HUES48 (cell line): ENCODE measurements at regions not wholly inside any gene's neighbourhood (a gene's known extent, or its start where the extent isn't known, plus 50 kb on each side); places are given as distances from the start of the nearest gene placed in this dataset.

Experiments
- H3K27ac ChIP-seq: one replicate; pipeline ENCODE4 v1.7.0; 2013; ENCODE audit warnings: low read depth, low read length, inconsistent platforms
- H3K27me3 ChIP-seq: 2 replicates; pipeline ENCODE4 v1.6.1; 2013; ENCODE audit warnings: mild to moderate bottlenecking, low read length; ENCODE audit not compliant: control insufficient read depth, insufficient read depth
- H3K36me3 ChIP-seq: 2 replicates; pipeline ENCODE4 v1.6.1; 2013; ENCODE audit warnings: low read length; ENCODE audit not compliant: control insufficient read depth, insufficient read depth
- H3K4me1 ChIP-seq: 2 replicates; pipeline ENCODE4 v1.6.1; 2013; ENCODE audit warnings: mild to moderate bottlenecking, low read length; ENCODE audit not compliant: control insufficient read depth, insufficient read depth
- H3K4me3 ChIP-seq: 2 replicates; pipeline ENCODE4 v1.5.1; 2013; ENCODE audit warnings: mild to moderate bottlenecking, low read depth, low read length
- H3K9ac ChIP-seq: 2 replicates; pipeline ENCODE4 v1.6.1; 2013; ENCODE audit warnings: mild to moderate bottlenecking, low read depth, low read length, moderate library complexity
- H3K9me3 ChIP-seq: 2 replicates; pipeline ENCODE4 v1.6.1; 2013; ENCODE audit warnings: low read length; ENCODE audit not compliant: control insufficient read depth, insufficient read depth

GRCh38 chr1:234554218-234554697 lies 55.7 kb downstream of the IRF2BP2 start:
- no peaks in the 10 kb centered on the region for H3K36me3 ChIP-seq
- H3K9ac ChIP-seq: no peak overlapping the region
- H3K4me3 ChIP-seq: no peak overlapping the region
- 0 out of 2 replicates have a peak, but pooled peaks cover 4% of the 10 kb centered on the region for H3K4me1 ChIP-seq
- no peaks in the 10 kb centered on the region for H3K27me3 ChIP-seq
- no peaks in the 10 kb centered on the region for H3K9me3 ChIP-seq
- no peak overlapping the region for H3K27ac ChIP-seq

- Histone ChIP-seq H3K36me3 (no peaks in the 10 kb centered on the region), H3K4me3 (no peak overlapping the region), H3K9ac (no peak overlapping the region), H3K9me3 (no peaks in the 10 kb centered on the region), H3K27me3 (no peaks in the 10 kb centered on the region), H3K27ac (no peak overlapping the region), H3K4me1 (0 out of 2 replicates have a peak, but pooled peaks cover 4% of the 10 kb centered on the region)
These were observed 56.5 kb downstream of the IRF2BP2 start for GRCh38 chr1:234553240-234554188.

GRCh38 chr1:234551032-234551378 lies 59.0 kb downstream of the IRF2BP2 start:
- H3K4me1 ChIP-seq: 0 out of 2 replicates have a peak, but pooled peaks cover 4% of the 10 kb centered on the region
- no peak overlapping the region for H3K4me3 ChIP-seq
- H3K36me3 ChIP-seq: no peaks in the 10 kb centered on the region
- H3K27ac ChIP-seq: no peak overlapping the region
- no peak overlapping the region for H3K9ac ChIP-seq
- no peaks in the 10 kb centered on the region for H3K27me3 ChIP-seq
- no peaks in the 10 kb centered on the region for H3K9me3 ChIP-seq

GRCh38 chr1:234550341-234551031 lies 59.5 kb downstream of the IRF2BP2 start:
- Histone ChIP-seq H3K36me3 (no peaks in the 10 kb centered on the region), H3K9ac (no peak overlapping the region), H3K4me1 (0 out of 2 replicates have a peak, but pooled peaks cover 6% of the 10 kb centered on the region), H3K4me3 (no peak overlapping the region), H3K27ac (no peak overlapping the region), H3K27me3 (no peaks in the 10 kb centered on the region), H3K9me3 (no peaks in the 10 kb centered on the region)

GRCh38 chr1:234549447-234550021 lies 60.4 kb downstream of the IRF2BP2 start:
- Histone ChIP-seq H3K9ac (no peak overlapping the region), H3K36me3 (no peaks in the 10 kb centered on the region), H3K27ac (no peak overlapping the region)

GRCh38 chr1:234546890-234547788 lies 62.8 kb downstream of the IRF2BP2 start:
- H3K36me3 ChIP-seq: no peaks in the 10 kb centered on the region
- no peaks in the 10 kb centered on the region for H3K9me3 ChIP-seq
- no peak overlapping the region for H3K9ac ChIP-seq
- H3K27ac ChIP-seq: no peak overlapping the region
- no peaks in the 10 kb centered on the region for H3K27me3 ChIP-seq
- 0 out of 2 replicates have a peak, but pooled peaks cover 9% of the 10 kb centered on the region for H3K4me1 ChIP-seq
- H3K4me3 ChIP-seq: no peak overlapping the region

More at GRCh38 chr1:234549447-234550021, 60.4 kb downstream of the IRF2BP2 start:
- H3K27me3 ChIP-seq: no peaks in the 10 kb centered on the region
- H3K4me3 ChIP-seq: no peak overlapping the region
- no peaks in the 10 kb centered on the region for H3K9me3 ChIP-seq
- H3K4me1 ChIP-seq: 0 out of 2 replicates have a peak, but pooled peaks cover 6% of the 10 kb centered on the region

- Histone ChIP-seq H3K9me3 (no peaks in the 10 kb centered on the region), H3K4me3 (no peak overlapping the region), H3K36me3 (no peaks in the 10 kb centered on the region), H3K9ac (no peak overlapping the region), H3K27me3 (no peaks in the 10 kb centered on the region), H3K27ac (no peak overlapping the region), H3K4me1 (0 out of 2 replicates have a peak, but pooled peaks cover 9% of the 10 kb centered on the region)
These were observed 63.6 kb downstream of the IRF2BP2 start for GRCh38 chr1:234546387-234546704.

GRCh38 chr1:234545517-234546386 lies 64.2 kb downstream of the IRF2BP2 start:
- Histone ChIP-seq H3K36me3 (no peaks in the 10 kb centered on the region), H3K27me3 (no peaks in the 10 kb centered on the region), H3K9me3 (no peaks in the 10 kb centered on the region), H3K4me3 (no peak overlapping the region), H3K9ac (no peak overlapping the region), H3K4me1 (0 out of 2 replicates have a peak, but pooled peaks cover 9% of the 10 kb centered on the region), H3K27ac (no peak overlapping the region)

GRCh38 chr1:234544087-234544579 lies 65.2 kb upstream of the TARBP1 start:
- H3K9me3 ChIP-seq: no peaks in the 10 kb centered on the region
- no peak overlapping the region for H3K27ac ChIP-seq
- no peak overlapping the region for H3K4me3 ChIP-seq
- H3K27me3 ChIP-seq: no peaks in the 10 kb centered on the region
- H3K9ac ChIP-seq: no peak overlapping the region
- H3K4me1 ChIP-seq: 0 out of 2 replicates have a peak, but pooled peaks cover 9% of the 10 kb centered on the region
- H3K36me3 ChIP-seq: no peaks in the 10 kb centered on the region
